ENCODE measurements at regions not wholly inside any gene's neighbourhood (a gene's known extent, or its start where the extent isn't known, plus 50 kb on each side); places are given as distances from the start of the nearest gene placed in this dataset.
"Not testable (repeated sequence)": the region's sequence is repeated elsewhere in the genome, so short reads cannot be mapped to it uniquely, and the experiment has no call there.

DNA sequence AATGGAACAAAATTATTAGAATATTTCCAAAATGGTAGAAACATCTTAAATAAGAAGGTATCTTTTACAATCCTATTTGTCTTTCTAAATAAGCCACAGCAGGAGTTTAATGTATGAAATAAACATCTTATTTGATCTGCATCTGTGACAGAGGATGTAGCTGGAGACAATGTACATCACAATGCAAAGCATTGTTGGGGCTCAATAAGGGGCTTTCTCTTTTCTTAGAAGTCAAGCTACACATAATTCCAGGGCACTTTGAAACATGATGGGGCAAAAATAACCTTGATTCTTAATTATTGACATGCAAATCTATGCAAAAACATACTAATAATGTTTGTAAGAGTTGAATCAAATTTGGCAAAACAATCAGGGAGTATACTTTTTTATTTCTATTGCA lies 255.1 kb downstream of the DSC3 start:
- no peak for DNase-seq (ENCODE audit: low spot score)
- no peak overlapping the region for H2AFZ ChIP-seq
- no peaks in the 10 kb centered on the region for H3K36me3 ChIP-seq (replicated peaks; ENCODE audit: insufficient read depth, low read depth)
- H4K20me1 ChIP-seq (ENCODE audit: insufficient read depth, poor library complexity, severe bottlenecking), result no peaks in the 10 kb centered on the region
- H3K79me2 ChIP-seq, result no peaks in the 10 kb centered on the region
- H3K4me1 ChIP-seq (ENCODE audit: insufficient read depth), result no peaks in the 10 kb centered on the region
- H3K9me3 ChIP-seq (ENCODE audit: low read depth), result no peaks in the 10 kb centered on the region
- H3K9me2 ChIP-seq (replicated peaks; ENCODE audit: insufficient read depth), result no peaks in the 10 kb centered on the region
- H3K4me2 ChIP-seq, result no peak overlapping the region
- H3K27me3 ChIP-seq, result no peaks in the 10 kb centered on the region
- TF ChIP-seq, protein P1, sequence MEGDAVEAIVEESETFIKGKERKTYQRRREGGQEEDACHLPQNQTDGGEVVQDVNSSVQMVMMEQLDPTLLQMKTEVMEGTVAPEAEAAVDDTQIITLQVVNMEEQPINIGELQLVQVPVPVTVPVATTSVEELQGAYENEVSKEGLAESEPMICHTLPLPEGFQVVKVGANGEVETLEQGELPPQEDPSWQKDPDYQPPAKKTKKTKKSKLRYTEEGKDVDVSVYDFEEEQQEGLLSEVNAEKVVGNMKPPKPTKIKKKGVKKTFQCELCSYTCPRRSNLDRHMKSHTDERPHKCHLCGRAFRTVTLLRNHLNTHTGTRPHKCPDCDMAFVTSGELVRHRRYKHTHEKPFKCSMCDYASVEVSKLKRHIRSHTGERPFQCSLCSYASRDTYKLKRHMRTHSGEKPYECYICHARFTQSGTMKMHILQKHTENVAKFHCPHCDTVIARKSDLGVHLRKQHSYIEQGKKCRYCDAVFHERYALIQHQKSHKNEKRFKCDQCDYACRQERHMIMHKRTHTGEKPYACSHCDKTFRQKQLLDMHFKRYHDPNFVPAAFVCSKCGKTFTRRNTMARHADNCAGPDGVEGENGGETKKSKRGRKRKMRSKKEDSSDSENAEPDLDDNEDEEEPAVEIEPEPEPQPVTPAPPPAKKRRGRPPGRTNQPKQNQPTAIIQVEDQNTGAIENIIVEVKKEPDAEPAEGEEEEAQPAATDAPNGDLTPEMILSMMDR (IDR thresholded peaks at IDR 0.05; ENCODE audit: poor library complexity), result no peak
- TF ChIP-seq EZH2phosphoT487 (IDR thresholded peaks at IDR 0.05; ENCODE audit: low read depth, severe bottlenecking, unreplicated experiment) (no peak), EZH2 (IDR thresholded peaks at IDR 0.05; ENCODE audit: borderline replicate concordance) (no peak)
- H3K4me3 ChIP-seq, result no peak overlapping the region
- no peak overlapping the region for H3K27ac ChIP-seq

DNA sequence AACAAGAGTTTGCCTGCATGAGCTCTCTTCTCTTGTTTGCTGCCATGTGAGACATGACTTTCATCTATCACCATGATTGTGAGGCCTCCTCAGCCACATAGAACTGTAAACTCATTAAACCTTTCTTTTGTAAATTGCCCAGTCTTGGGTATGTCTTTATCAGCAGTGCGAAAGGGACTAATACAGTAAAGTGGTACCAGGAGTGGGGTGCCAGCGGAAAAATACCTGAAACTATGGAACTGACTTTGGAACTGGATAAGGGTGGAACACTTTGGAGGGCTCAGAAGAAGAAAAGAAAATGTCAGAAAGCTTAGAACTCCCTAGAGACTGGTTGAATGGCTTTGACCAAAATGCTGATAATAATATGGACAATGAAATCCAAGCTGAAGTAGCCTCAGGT lies 260.9 kb downstream of the DSC3 start:
- DNase-seq (ENCODE audit: low spot score), result no peak
- WGBS (ENCODE audit: low lambda C conversion rate, missing lambda C conversion rate), result 96% methylated on average over 2 of the region's 2 CpGs
- H2AFZ ChIP-seq, result no peak overlapping the region

DNA sequence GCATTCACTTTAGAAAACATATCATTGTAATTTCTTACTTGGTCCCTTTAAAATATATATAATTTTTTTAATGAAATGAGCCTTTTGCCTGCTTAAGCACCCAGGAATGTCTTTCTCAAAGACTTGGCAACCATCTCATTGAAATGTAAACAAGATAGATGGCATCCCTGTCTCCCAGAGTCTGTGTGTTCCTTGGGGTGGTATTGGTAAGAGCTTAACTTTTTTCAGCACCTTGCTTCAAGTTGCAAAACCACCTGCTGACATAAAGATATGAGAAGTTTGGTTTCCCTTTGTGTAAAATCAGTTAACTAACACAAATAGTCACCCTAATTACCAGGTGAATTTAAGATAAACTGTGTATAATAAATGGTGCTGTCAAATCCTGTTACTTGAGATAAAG lies 266.9 kb downstream of the DSC3 start:
- Histone ChIP-seq H3K4me1 (ENCODE audit: insufficient read depth) (no peaks in the 10 kb centered on the region), H3K9me2 (replicated peaks; ENCODE audit: insufficient read depth) (no peaks in the 10 kb centered on the region), H3K36me3 (replicated peaks; ENCODE audit: insufficient read depth, low read depth) (no peaks in the 10 kb centered on the region), H3K9me3 (ENCODE audit: low read depth) (no peaks in the 10 kb centered on the region), H3K79me2 (no peaks in the 10 kb centered on the region), H3K27ac (no peak overlapping the region), H2AFZ (no peak overlapping the region), H4K20me1 (ENCODE audit: insufficient read depth, poor library complexity, severe bottlenecking) (no peaks in the 10 kb centered on the region), H3K4me2 (no peak overlapping the region), H3K4me3 (no peak overlapping the region), H3K27me3 (no peaks in the 10 kb centered on the region)
- TF ChIP-seq, protein P1 (IDR thresholded peaks at IDR 0.05; ENCODE audit: poor library complexity), result no peak
- no peak for TF ChIP-seq EZH2phosphoT487 (IDR thresholded peaks at IDR 0.05; ENCODE audit: low read depth, severe bottlenecking, unreplicated experiment)
- no peak for TF ChIP-seq EZH2 (IDR thresholded peaks at IDR 0.05; ENCODE audit: borderline replicate concordance)
- no peak for DNase-seq (ENCODE audit: low spot score)

More for the DNA sequence above, 260.9 kb downstream of the DSC3 start:
- H3K36me3 ChIP-seq (replicated peaks; ENCODE audit: insufficient read depth, low read depth), result no peaks in the 10 kb centered on the region
- no peaks in the 10 kb centered on the region for H3K9me2 ChIP-seq (replicated peaks; ENCODE audit: insufficient read depth)
- no peak overlapping the region for H3K4me2 ChIP-seq
- TF ChIP-seq EZH2phosphoT487 (IDR thresholded peaks at IDR 0.05; ENCODE audit: low read depth, severe bottlenecking, unreplicated experiment), result no peak
- TF ChIP-seq EZH2 (IDR thresholded peaks at IDR 0.05; ENCODE audit: borderline replicate concordance), result no peak
- TF ChIP-seq, protein P1 (IDR thresholded peaks at IDR 0.05; ENCODE audit: poor library complexity), result no peak
- no peaks in the 10 kb centered on the region for H3K27me3 ChIP-seq
- no peaks in the 10 kb centered on the region for H3K79me2 ChIP-seq
- no peaks in the 10 kb centered on the region for H4K20me1 ChIP-seq (ENCODE audit: insufficient read depth, poor library complexity, severe bottlenecking)
- no peaks in the 10 kb centered on the region for H3K4me1 ChIP-seq (ENCODE audit: insufficient read depth)
- H3K9me3 ChIP-seq (ENCODE audit: low read depth), result no peaks in the 10 kb centered on the region
- H3K4me3 ChIP-seq, result no peak overlapping the region
- H3K27ac ChIP-seq, result no peak overlapping the region

DNA sequence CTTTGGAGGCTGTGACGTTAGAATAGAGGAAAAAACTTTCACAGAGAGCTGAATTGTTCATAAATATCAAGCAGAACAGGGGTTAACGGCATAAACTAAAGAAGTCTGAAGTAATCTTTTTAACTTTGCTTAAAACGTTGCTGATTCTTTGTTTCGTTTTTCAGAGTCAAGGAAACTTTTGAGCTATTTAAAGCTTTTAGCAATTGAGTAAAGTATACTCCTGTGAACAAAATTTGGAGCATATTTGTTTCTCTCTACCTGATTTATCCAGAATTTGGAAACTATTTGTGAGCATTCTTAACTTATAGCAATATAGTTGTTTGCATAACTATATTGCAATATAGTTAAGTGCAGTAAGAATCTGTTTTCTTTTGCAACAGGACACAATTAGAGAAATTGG lies 270.4 kb downstream of the DSC3 start:
- H3K36me3 ChIP-seq (replicated peaks; ENCODE audit: insufficient read depth, low read depth); H3K27ac ChIP-seq; DNase-seq (ENCODE audit: low spot score); H3K79me2 ChIP-seq; H4K20me1 ChIP-seq (ENCODE audit: insufficient read depth, poor library complexity, severe bottlenecking); H3K4me3 ChIP-seq; H2AFZ ChIP-seq; H3K9me3 ChIP-seq (ENCODE audit: low read depth); H3K4me2 ChIP-seq; H3K9me2 ChIP-seq (replicated peaks; ENCODE audit: insufficient read depth); H3K4me1 ChIP-seq (ENCODE audit: insufficient read depth); H3K27me3 ChIP-seq: not testable (repeated sequence)
- WGBS (ENCODE audit: low lambda C conversion rate, missing lambda C conversion rate), result 84% methylated on average over 4 of the region's 4 CpGs

Measured in hepatocyte (in vitro differentiated cells).